ENCODE measurements at regions not wholly inside any gene's neighbourhood (a gene's known extent, or its start where the extent isn't known, plus 50 kb on each side); places are given as distances from the start of the nearest gene placed in this dataset.

GRCh38 chr11:69356703-69357457, 62.9 kb downstream of the MYEOV start:
- Histone ChIP-seq H3K9me3 (peaks cover 0 to 6% (median 3%) of the 10 kb centered on the region in 4 donors), H3K27me3 (no peaks in the 10 kb centered on the region), H3K36me3 (no peaks in the 10 kb centered on the region), H3K4me3 (no peak overlapping the region), H3K27ac (no peak overlapping the region), H3K4me1 (no peaks in the 10 kb centered on the region)
- TF ChIP-seq POLR2A (IDR thresholded peaks at IDR 0.05), result no peak
- TF ChIP-seq, protein P1, sequence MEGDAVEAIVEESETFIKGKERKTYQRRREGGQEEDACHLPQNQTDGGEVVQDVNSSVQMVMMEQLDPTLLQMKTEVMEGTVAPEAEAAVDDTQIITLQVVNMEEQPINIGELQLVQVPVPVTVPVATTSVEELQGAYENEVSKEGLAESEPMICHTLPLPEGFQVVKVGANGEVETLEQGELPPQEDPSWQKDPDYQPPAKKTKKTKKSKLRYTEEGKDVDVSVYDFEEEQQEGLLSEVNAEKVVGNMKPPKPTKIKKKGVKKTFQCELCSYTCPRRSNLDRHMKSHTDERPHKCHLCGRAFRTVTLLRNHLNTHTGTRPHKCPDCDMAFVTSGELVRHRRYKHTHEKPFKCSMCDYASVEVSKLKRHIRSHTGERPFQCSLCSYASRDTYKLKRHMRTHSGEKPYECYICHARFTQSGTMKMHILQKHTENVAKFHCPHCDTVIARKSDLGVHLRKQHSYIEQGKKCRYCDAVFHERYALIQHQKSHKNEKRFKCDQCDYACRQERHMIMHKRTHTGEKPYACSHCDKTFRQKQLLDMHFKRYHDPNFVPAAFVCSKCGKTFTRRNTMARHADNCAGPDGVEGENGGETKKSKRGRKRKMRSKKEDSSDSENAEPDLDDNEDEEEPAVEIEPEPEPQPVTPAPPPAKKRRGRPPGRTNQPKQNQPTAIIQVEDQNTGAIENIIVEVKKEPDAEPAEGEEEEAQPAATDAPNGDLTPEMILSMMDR (IDR thresholded peaks at IDR 0.05), result no peak
- peak in 1 of 3 donors; percentile 27 for DNase-seq

GRCh38 chr11:69357458-69358397, 63.8 kb downstream of the MYEOV start:
- Histone ChIP-seq H3K4me1 (no peaks in the 10 kb centered on the region), H3K36me3 (no peaks in the 10 kb centered on the region), H3K4me3 (no peak overlapping the region), H3K27me3 (no peaks in the 10 kb centered on the region), H3K27ac (no peak overlapping the region), H3K9me3 (peaks cover 0 to 6% (median 3%) of the 10 kb centered on the region in 4 donors)
- peak in 1 of 3 donors; percentile 42 for DNase-seq
- TF ChIP-seq, protein P1 (IDR thresholded peaks at IDR 0.05), result no peak
- TF ChIP-seq POLR2A (IDR thresholded peaks at IDR 0.05), result no peak

DNA sequence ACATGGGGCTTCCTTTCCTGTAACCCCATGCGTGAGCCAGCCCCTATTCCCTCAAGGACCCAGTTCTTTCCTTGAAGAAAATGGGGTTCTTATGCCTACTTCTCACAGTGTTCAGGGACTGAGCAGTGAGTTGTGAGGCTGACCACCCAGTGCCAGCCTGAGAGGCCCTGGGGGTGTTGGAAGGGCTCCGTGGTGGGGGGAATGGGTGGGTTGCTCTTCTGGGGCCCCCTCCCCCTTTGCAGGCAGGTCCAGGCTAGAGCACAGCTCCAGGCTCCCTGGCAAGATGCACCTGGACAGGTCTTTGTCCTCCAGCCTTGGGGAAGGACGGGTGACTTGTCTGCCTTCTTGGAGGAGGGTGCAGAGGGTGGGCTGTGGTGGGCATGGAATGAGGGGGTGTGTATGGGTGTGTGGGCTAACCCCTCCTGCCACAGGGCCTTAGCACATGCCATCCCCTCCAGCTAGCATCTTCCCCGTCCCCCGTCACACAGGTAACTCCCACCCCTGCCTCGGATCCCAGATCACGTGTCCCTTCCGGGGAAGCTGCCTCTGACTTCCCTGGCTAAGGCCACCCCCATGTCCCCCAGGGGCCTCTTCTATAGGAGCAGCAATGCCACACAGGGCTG, 64.6 kb downstream of the MYEOV start:
- Histone ChIP-seq H3K9me3 (peaks cover 0 to 6% (median 3%) of the 10 kb centered on the region in 4 donors), H3K27ac (no peak overlapping the region), H3K27me3 (no peaks in the 10 kb centered on the region), H3K4me1 (no peaks in the 10 kb centered on the region), H3K36me3 (no peaks in the 10 kb centered on the region), H3K4me3 (no peak overlapping the region)
- peak in 1 of 3 donors; percentile 31 for DNase-seq
- TF ChIP-seq, protein P1 (IDR thresholded peaks at IDR 0.05), result no peak
- no peak for TF ChIP-seq POLR2A (IDR thresholded peaks at IDR 0.05)

DNA sequence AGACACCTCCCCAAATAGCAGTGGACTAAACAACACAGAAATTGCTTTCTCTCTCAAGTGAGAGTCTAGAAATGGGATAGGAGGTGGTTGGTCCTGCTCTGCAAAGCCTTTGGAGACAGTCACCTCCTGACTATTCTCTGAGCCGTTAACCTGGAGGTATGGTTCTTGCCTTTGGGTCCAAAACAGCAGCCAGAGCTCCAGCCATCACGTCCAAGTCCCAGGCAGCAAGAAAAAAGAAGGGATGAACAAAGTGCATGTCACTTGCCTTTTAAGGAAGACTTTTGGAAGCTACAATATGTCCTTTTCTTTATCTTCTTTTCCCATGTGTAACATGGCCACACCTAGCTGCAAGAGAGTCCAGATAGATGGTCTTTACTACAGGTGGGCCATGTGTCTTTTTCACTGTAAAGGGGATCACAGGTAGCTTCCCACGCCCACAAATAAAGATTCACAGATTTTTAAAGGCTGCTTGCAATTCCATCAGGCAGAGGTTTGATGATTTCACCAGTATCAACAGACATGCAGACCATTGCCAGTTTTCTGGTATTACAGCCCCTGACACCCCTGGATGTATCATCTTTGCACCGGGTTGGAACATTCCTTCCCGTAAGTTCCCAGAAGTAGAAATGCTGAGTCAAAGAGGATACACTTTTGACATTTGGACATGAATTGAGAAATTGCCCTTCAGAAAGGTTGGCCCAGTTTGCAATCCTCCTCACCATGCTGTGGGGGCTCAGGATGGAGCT, 66.0 kb downstream of the MYEOV start:
- DNase-seq, result no peak
- Histone ChIP-seq H3K27me3 (no peaks in the 10 kb centered on the region), H3K36me3 (no peaks in the 10 kb centered on the region), H3K27ac (no peak overlapping the region), H3K4me3 (no peak overlapping the region), H3K9me3 (peaks cover 0 to 6% (median 3%) of the 10 kb centered on the region in 4 donors), H3K4me1 (no peaks in the 10 kb centered on the region)
- TF ChIP-seq POLR2A (IDR thresholded peaks at IDR 0.05), result no peak
- TF ChIP-seq, protein P1 (IDR thresholded peaks at IDR 0.05), result no peak

DNA sequence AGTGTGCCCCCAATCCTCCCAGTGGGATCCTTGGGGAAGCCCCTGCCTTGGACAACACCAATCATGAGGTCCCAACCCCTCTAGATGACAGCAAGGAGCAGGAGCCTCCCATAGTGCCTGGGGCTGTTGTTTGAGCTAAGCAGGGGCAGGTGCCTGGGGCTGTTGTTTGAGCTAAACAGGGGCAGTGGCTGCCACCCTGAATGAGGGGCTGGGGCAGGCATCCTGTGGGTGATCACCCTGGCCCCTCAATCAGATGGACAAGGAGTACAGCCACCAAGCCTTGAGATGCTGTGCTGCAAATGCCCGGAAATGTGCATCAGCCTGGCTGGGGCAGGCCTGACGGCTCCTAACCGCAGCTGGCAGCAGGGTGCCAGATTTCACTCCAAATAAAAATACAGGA, 66.7 kb downstream of the MYEOV start:
- no peak overlapping the region for H3K27ac ChIP-seq
- H3K4me3 ChIP-seq, result no peak overlapping the region
- H3K9me3 ChIP-seq, result peaks cover 0 to 6% (median 3%) of the 10 kb centered on the region in 4 donors
- TF ChIP-seq POLR2A (IDR thresholded peaks at IDR 0.05), result no peak
- TF ChIP-seq, protein P1 (IDR thresholded peaks at IDR 0.05), result no peak
- no peaks in the 10 kb centered on the region for H3K27me3 ChIP-seq
- peak in 1 of 3 donors; percentile 22 for DNase-seq
- H3K4me1 ChIP-seq, result no peaks in the 10 kb centered on the region
- H3K36me3 ChIP-seq, result no peaks in the 10 kb centered on the region

Measured in Peyer's patch (tissue), 4 donors.